ENCODE measurements at regions not wholly inside any gene's neighbourhood (a gene's known extent, or its start where the extent isn't known, plus 50 kb on each side); places are given as distances from the start of the nearest gene placed in this dataset.

DNA sequence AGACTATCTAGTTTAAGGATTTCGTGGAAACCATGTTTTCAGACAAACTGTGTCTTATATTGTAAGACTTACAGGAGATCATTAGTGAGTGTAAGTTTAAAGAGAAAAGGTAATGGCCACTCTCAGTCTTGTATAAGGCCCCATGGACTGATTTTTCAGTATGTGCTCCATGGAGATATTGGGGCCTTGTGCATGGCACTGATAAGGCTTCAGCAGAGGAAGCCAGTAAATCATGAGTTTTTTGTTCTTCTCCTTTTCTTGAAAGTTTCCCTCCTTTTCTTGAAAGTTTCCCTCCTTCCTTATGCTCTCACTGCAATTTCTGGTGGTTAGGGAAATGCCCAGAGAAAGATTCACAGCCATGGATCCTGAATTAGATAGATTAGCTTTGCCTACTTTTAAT, 471.3 kb downstream of the LRRC70 start:
- no peak for DNase-seq
- intact Hi-C loops (cut with DNase I): no loop called here
- TF ChIP-seq, protein P1, sequence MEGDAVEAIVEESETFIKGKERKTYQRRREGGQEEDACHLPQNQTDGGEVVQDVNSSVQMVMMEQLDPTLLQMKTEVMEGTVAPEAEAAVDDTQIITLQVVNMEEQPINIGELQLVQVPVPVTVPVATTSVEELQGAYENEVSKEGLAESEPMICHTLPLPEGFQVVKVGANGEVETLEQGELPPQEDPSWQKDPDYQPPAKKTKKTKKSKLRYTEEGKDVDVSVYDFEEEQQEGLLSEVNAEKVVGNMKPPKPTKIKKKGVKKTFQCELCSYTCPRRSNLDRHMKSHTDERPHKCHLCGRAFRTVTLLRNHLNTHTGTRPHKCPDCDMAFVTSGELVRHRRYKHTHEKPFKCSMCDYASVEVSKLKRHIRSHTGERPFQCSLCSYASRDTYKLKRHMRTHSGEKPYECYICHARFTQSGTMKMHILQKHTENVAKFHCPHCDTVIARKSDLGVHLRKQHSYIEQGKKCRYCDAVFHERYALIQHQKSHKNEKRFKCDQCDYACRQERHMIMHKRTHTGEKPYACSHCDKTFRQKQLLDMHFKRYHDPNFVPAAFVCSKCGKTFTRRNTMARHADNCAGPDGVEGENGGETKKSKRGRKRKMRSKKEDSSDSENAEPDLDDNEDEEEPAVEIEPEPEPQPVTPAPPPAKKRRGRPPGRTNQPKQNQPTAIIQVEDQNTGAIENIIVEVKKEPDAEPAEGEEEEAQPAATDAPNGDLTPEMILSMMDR (IDR thresholded peaks at IDR 0.05): no peak
- Histone ChIP-seq H3K4me3 (no peak overlapping the region), H3K27me3 (no peaks in the 10 kb centered on the region), H3K36me3 (no peaks in the 10 kb centered on the region), H3K9ac (ENCODE audit: low read depth in 2 of 2, low read length in 2 of 2) (no peak overlapping the region), H3K4me1 (no peaks in the 10 kb centered on the region), H3K27ac (no peak overlapping the region), H3K9me3 (no peaks in the 10 kb centered on the region)

DNA sequence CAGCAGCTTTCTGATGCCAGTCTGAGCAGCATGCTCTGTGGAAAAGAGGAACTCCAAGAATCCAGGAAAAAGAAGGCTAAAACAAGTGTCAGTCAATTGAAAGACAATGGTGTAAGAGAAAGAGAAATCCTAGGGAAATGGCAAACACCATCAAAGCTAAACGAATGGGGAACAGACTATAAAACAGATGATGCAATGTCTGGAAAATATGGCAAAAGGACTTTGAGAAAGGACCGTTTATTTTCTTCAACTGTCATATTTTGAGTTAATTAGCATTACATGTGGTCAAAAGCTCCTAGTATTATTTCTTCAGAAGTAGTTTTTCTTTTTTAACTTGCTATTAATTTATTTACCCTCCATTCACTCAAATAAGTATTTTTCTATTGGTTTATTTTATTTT, 465.2 kb downstream of the LRRC70 start:
- TF ChIP-seq, protein P1 (IDR thresholded peaks at IDR 0.05): no peak
- Histone ChIP-seq H3K27me3 (no peaks in the 10 kb centered on the region), H3K9ac (ENCODE audit: low read depth in 2 of 2, low read length in 2 of 2) (no peak overlapping the region), H3K36me3 (no peaks in the 10 kb centered on the region), H3K9me3 (no peaks in the 10 kb centered on the region), H3K27ac (no peak overlapping the region), H3K4me3 (no peak overlapping the region), H3K4me1 (no peaks in the 10 kb centered on the region)
- no peak for DNase-seq
- intact Hi-C loops (cut with DNase I): no loop called here

DNA sequence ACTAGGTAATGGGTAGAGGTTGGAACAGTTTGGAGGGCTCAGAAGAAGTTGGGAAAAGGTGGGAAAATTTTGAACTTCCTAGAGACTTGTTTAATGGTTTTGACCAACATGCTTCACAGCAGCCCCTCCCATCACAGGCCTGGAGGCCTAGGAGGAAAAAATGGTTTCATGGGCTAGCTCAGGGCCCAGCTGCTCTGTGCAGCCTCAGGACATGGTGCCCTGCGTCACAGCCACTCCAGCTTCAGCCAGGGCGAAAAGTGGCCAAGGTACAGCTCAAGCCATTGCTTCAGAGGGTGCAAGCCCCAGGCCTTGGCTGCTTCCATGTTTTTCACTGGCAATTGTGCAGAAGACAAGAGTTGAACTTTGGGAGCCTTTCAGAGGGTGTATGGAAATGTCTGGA, 453.7 kb downstream of the LRRC70 start:
- intact Hi-C loops (cut with DNase I): no loop called here
- H3K9me3 ChIP-seq: no peaks in the 10 kb centered on the region
- TF ChIP-seq, protein P1 (IDR thresholded peaks at IDR 0.05): no peak
- no peak overlapping the region for H3K4me3 ChIP-seq
- no peak overlapping the region for H3K9ac ChIP-seq (ENCODE audit: low read depth in 2 of 2, low read length in 2 of 2)
- H3K36me3 ChIP-seq: no peaks in the 10 kb centered on the region
- H3K27me3 ChIP-seq: no peaks in the 10 kb centered on the region
- DNase-seq: no peak
- H3K4me1 ChIP-seq: no peaks in the 10 kb centered on the region
- no peak overlapping the region for H3K27ac ChIP-seq

- Histone ChIP-seq H3K27ac (no peak overlapping the region), H3K9ac (ENCODE audit: low read depth in 2 of 2, low read length in 2 of 2) (no peak overlapping the region), H3K36me3 (no peaks in the 10 kb centered on the region), H3K9me3 (no peaks in the 10 kb centered on the region), H3K4me1 (no peaks in the 10 kb centered on the region), H3K4me3 (no peak overlapping the region), H3K27me3 (no peaks in the 10 kb centered on the region)
- intact Hi-C loops (cut with DNase I): no loop called here
- DNase-seq: no peak
- TF ChIP-seq, protein P1 (IDR thresholded peaks at IDR 0.05): no peak
Observed at GRCh38 chr5:63029891-63030290, 451.3 kb downstream of the LRRC70 start.

DNA sequence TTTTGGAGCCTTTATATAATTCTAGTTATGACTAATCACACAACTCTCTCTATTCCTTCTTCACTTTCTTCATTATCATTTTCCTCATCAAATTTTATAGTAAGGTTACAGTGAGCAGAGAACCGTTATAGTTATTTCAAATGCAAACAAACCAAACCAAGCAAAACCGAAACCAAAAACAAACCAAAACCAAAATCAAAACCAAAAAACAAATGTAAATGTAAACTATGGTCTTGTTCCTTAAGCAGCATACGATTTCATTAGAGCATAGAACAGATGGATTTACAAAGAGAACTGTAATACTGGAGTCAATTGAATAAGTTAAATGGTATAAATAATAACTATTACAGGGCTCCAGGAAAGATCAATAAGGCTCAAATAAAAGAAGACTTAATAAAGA, 447.1 kb downstream of the LRRC70 start:
- TF ChIP-seq, protein P1 (IDR thresholded peaks at IDR 0.05): no peak
- Histone ChIP-seq H3K27me3 (no peaks in the 10 kb centered on the region), H3K4me3 (no peak overlapping the region), H3K9ac (ENCODE audit: low read depth in 2 of 2, low read length in 2 of 2) (no peak overlapping the region), H3K36me3 (no peaks in the 10 kb centered on the region), H3K9me3 (no peaks in the 10 kb centered on the region), H3K27ac (no peak overlapping the region), H3K4me1 (no peaks in the 10 kb centered on the region)
- intact Hi-C loops (cut with DNase I): no loop called here
- DNase-seq: no peak

DNA sequence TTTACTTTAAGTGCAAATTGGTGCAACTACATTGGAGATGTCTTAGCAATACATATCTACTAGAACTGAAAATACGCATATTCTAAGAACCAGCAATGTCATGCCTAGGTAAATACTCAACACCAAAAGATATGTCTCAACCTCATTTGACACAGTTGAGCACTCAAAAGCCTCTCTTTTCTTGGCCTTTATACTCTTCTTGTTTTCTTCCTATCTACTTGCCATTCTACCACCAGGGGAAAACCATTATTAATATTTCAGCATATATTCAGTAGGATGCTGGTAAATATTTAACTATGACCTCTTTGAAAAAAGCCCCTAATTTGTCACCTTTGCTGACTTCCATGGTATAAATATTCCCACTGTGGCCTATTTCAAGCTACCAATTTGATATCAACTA, 443.8 kb downstream of the LRRC70 start:
- Histone ChIP-seq H3K27me3 (no peaks in the 10 kb centered on the region), H3K4me3 (no peak overlapping the region), H3K36me3 (no peaks in the 10 kb centered on the region), H3K27ac (no peak overlapping the region), H3K9me3 (no peaks in the 10 kb centered on the region), H3K9ac (ENCODE audit: low read depth in 2 of 2, low read length in 2 of 2) (no peak overlapping the region), H3K4me1 (no peaks in the 10 kb centered on the region)
- DNase-seq: no peak
- intact Hi-C loops (cut with DNase I): no loop called here
- TF ChIP-seq, protein P1 (IDR thresholded peaks at IDR 0.05): no peak

All from colonic mucosa (tissue), 4 donors.